NOMO-1 treated with DMSO at 0.1 percent for 48 hours (cell line): ENCODE measurements at regions not wholly inside any gene's neighbourhood (a gene's known extent, or its start where the extent isn't known, plus 50 kb on each side); places are given as distances from the start of the nearest gene placed in this dataset.
"Not testable (repeated sequence)": the region's sequence is repeated elsewhere in the genome, so short reads cannot be mapped to it uniquely, and the experiment has no call there.

Source experiments
- DNase-seq: peaks from one replicate; lab custom pipeline; 2025; ENCODE audit not compliant: unreplicated experiment; lab: John Stamatoyannopoulos, UW

- DNase-seq = no peak
These were observed 1156.3 kb upstream of the CRIM1 start for GRCh38 chr2:35199298-35199697.

- DNase-seq = no peak
These were observed 1169.6 kb upstream of the CRIM1 start for GRCh38 chr2:35185861-35186412.

- no peak for DNase-seq
These were observed 1171.1 kb upstream of the CRIM1 start for GRCh38 chr2:35184471-35184870.

GRCh38 chr2:35176726-35177125 lies 1178.9 kb upstream of the CRIM1 start:
- not testable (repeated sequence) for DNase-seq

GRCh38 chr2:35174845-35175244 lies 1180.7 kb upstream of the CRIM1 start:
- DNase-seq = no peak

- no peak for DNase-seq
These were observed 1182.9 kb upstream of the CRIM1 start for GRCh38 chr2:35172687-35173086.

GRCh38 chr2:35168351-35168750 lies 1187.2 kb upstream of the CRIM1 start:
- DNase-seq = no peak

- DNase-seq = no peak
These were observed 1191.6 kb upstream of the CRIM1 start for GRCh38 chr2:35163948-35164347.

- DNase-seq = no peak
These were observed 1194.7 kb upstream of the CRIM1 start for GRCh38 chr2:35160871-35161270.

- DNase-seq = no peak
These were observed 1229.7 kb upstream of the CRIM1 start for GRCh38 chr2:35125871-35126270.

- DNase-seq = no peak
These were observed 1230.3 kb upstream of the CRIM1 start for GRCh38 chr2:35125278-35125677.

- no peak for DNase-seq
These were observed 1239.4 kb upstream of the CRIM1 start for GRCh38 chr2:35116151-35116550.

- no peak for DNase-seq
These were observed 1240.8 kb upstream of the CRIM1 start for GRCh38 chr2:35114765-35115164.

- DNase-seq = not testable (repeated sequence)
These were observed 1243.2 kb upstream of the CRIM1 start for GRCh38 chr2:35112367-35112766.

- no peak for DNase-seq
These were observed 1251.3 kb upstream of the CRIM1 start for GRCh38 chr2:35104309-35104708.

- DNase-seq = no peak
These were observed 1256.2 kb upstream of the CRIM1 start for GRCh38 chr2:35099342-35099741.

GRCh38 chr2:35082072-35082471 lies 1273.5 kb upstream of the CRIM1 start:
- no peak for DNase-seq

GRCh38 chr2:35081622-35082015 lies 1274.0 kb upstream of the CRIM1 start:
- no peak for DNase-seq

GRCh38 chr2:35081001-35081621 lies 1274.5 kb upstream of the CRIM1 start:
- no peak for DNase-seq

GRCh38 chr2:35080231-35080910 lies 1275.2 kb upstream of the CRIM1 start:
- no peak for DNase-seq

GRCh38 chr2:35067420-35067819 lies 1288.2 kb upstream of the CRIM1 start:
- no peak for DNase-seq

- DNase-seq = no peak
These were observed 1291.7 kb upstream of the CRIM1 start for GRCh38 chr2:35063836-35064235.

GRCh38 chr2:35035883-35036282 lies 1319.7 kb upstream of the CRIM1 start:
- no peak for DNase-seq
